GF-D8 (cell line): ENCODE measurements at regions not wholly inside any gene's neighbourhood (a gene's known extent, or its start where the extent isn't known, plus 50 kb on each side); places are given as distances from the start of the nearest gene placed in this dataset.

Source experiments
- DNase-seq: peaks from one replicate; lab custom pipeline; 2025; lab: John Stamatoyannopoulos, UW

GRCh38 chr3:189049458-189050236 is 122.1 kb upstream of the TPRG1 start:
- no peak for DNase-seq

GRCh38 chr3:189053322-189053721 is 118.4 kb upstream of the TPRG1 start:
- DNase-seq: no peak

- no peak for DNase-seq
These were observed 115.0 kb upstream of the TPRG1 start for GRCh38 chr3:189056646-189057335.

- no peak for DNase-seq
These were observed 114.4 kb upstream of the TPRG1 start for GRCh38 chr3:189057369-189057768.

GRCh38 chr3:189058071-189058470 is 113.7 kb upstream of the TPRG1 start:
- DNase-seq: no peak

GRCh38 chr3:189070965-189071364 is 100.8 kb upstream of the TPRG1 start:
- no peak for DNase-seq

- DNase-seq: no peak
These were observed 100.3 kb upstream of the TPRG1 start for GRCh38 chr3:189071446-189071845.

GRCh38 chr3:189076449-189076848 is 95.3 kb upstream of the TPRG1 start:
- DNase-seq: no peak

GRCh38 chr3:189080745-189081144 is 91.0 kb upstream of the TPRG1 start:
- no peak for DNase-seq

- no peak for DNase-seq
These were observed 88.9 kb upstream of the TPRG1 start for GRCh38 chr3:189082666-189083427.

- DNase-seq: no peak
These were observed 87.2 kb upstream of the TPRG1 start for GRCh38 chr3:189084620-189085019.

- DNase-seq: no peak
These were observed 79.2 kb upstream of the TPRG1 start for GRCh38 chr3:189092547-189092946.

GRCh38 chr3:189094539-189094938 is 77.2 kb upstream of the TPRG1 start:
- no peak for DNase-seq

GRCh38 chr3:189096092-189096491 is 75.7 kb upstream of the TPRG1 start:
- DNase-seq: no peak

- DNase-seq: no peak
These were observed 72.7 kb upstream of the TPRG1 start for GRCh38 chr3:189099031-189099471.

GRCh38 chr3:189099505-189100290 is 72.1 kb upstream of the TPRG1 start:
- no peak for DNase-seq

GRCh38 chr3:189100866-189101265 is 70.9 kb upstream of the TPRG1 start:
- no peak for DNase-seq

- no peak for DNase-seq
These were observed 70.2 kb upstream of the TPRG1 start for GRCh38 chr3:189101594-189101993.

GRCh38 chr3:189103208-189103607 is 68.6 kb upstream of the TPRG1 start:
- DNase-seq: no peak

GRCh38 chr3:189108067-189108466 is 63.7 kb upstream of the TPRG1 start:
- no peak for DNase-seq

GRCh38 chr3:189108735-189109134 is 63.0 kb upstream of the TPRG1 start:
- DNase-seq: no peak

- DNase-seq: no peak
These were observed 62.6 kb upstream of the TPRG1 start for GRCh38 chr3:189109145-189109544.
